SK-N-SH (cell line): ENCODE measurements at regions not wholly inside any gene's neighbourhood (a gene's known extent, or its start where the extent isn't known, plus 50 kb on each side); places are given as distances from the start of the nearest gene placed in this dataset.

ENCODE experiments used
- CTCF ChIA-PET: fragments of 300-600, 350-600 bp; formaldehyde crosslinking; extraction: SDS; loops from one replicate; lab custom pipeline; 2021; lab: Yijun Ruan, JAX
- POLR2A ChIA-PET: fragments of 350-600 bp; sonication (Branson Sonifier 250); formaldehyde crosslinking; extraction: SDS; loops from one replicate; lab custom pipeline; 2020; ENCODE audit warnings: antibody characterized with exemption, inconsistent platforms; lab: Yijun Ruan, JAX
- DNase-seq: peaks from one replicate; pipeline ENCODE4 v3.0.0; 2012
- H2AFZ ChIP-seq: fragments of 200-600 bp; sonication (generic); 2 replicates; pipeline ENCODE4 v1.8.1; 2016; ENCODE audit warnings: antibody characterized with exemption, mild to moderate bottlenecking, low read depth
- H3F3A ChIP-seq: fragments of 200-600 bp; sonication (generic); replicated peaks from 2 replicates; pipeline ENCODE3; 2016; ENCODE audit warnings: antibody characterized with exemption, mild to moderate bottlenecking; ENCODE audit not compliant: insufficient read depth
- H3K27ac ChIP-seq, 2 experiments: fragments of 200-500 bp in 1 of 2; fragments of 200-600 bp in 1 of 2; sonication (Bioruptor generic) in 1 of 2; sonication (generic), shearing (Covaris generic) in 1 of 2; 2 replicates each; pipeline versions ENCODE4 v1.5.1 to v1.6.1; 2014 to 2016; ENCODE audit warnings: low read depth in 2 of 2, inconsistent platforms in 1 of 2, low read length in 1 of 2, mild to moderate bottlenecking in 1 of 2, mixed read lengths in 1 of 2
- H3K27me3 ChIP-seq: fragments of 200-600 bp; sonication (generic), shearing (Covaris generic); 2 replicates; pipeline ENCODE4 v1.6.1; 2016; ENCODE audit warnings: mixed run types; ENCODE audit not compliant: insufficient read depth
- H3K36me3 ChIP-seq, 2 experiments: fragments of 200-500 bp in 1 of 2; fragments of 200-600 bp in 1 of 2; sonication (Bioruptor generic) in 1 of 2; sonication (generic) in 1 of 2; replicated peaks in 1 of 2; 2 replicates each; pipeline versions ENCODE3 to v1.5.1; 2014 to 2016; ENCODE audit warnings: low read length in 1 of 2, mild to moderate bottlenecking in 1 of 2; ENCODE audit not compliant: insufficient read depth in 2 of 2, control insufficient read depth in 1 of 2
- H3K4me1 ChIP-seq, 2 experiments: fragments of 200-500 bp in 1 of 2; fragments of 200-600 bp in 1 of 2; sonication (Bioruptor generic) in 1 of 2; sonication (generic), shearing (Covaris generic) in 1 of 2; 2 replicates each; pipeline versions ENCODE4 v1.5.1 to v1.6.1; 2014 to 2016; ENCODE audit warnings: low read depth in 1 of 2, low read length in 1 of 2, mixed run types in 1 of 2; ENCODE audit not compliant: insufficient read depth in 2 of 2, control insufficient read depth in 1 of 2
- H3K4me2 ChIP-seq: fragments of 200-600 bp; sonication (generic), shearing (Covaris generic); 2 replicates; pipeline ENCODE4 v1.6.1; 2017; ENCODE audit warnings: mixed run types
- H3K4me3 ChIP-seq, 2 experiments: fragments of 200-500 bp in 1 of 2; fragments of 200-600 bp in 1 of 2; sonication (Bioruptor generic) in 1 of 2; sonication (generic), shearing (Covaris generic) in 1 of 2; 2 replicates each; pipeline versions ENCODE4 v1.5.1 to v1.8.1; 2014 to 2016; ENCODE audit warnings: low read depth in 2 of 2, inconsistent platforms in 1 of 2, low read length in 1 of 2, mild to moderate bottlenecking in 1 of 2, mixed read lengths in 1 of 2, moderate library complexity in 1 of 2
- H3K79me2 ChIP-seq: fragments of 200-600 bp; sonication (generic); 2 replicates; pipeline ENCODE4 v1.8.1; 2017; ENCODE audit warnings: mild to moderate bottlenecking; ENCODE audit not compliant: insufficient read depth
- H3K9ac ChIP-seq: fragments of 200-600 bp; sonication (generic); 2 replicates; pipeline ENCODE4 v1.6.1; 2017; ENCODE audit warnings: mixed run types
- H3K9me2 ChIP-seq: fragments of 200-600 bp; sonication (generic); 2 replicates; pipeline ENCODE4 v1.6.1; 2017; ENCODE audit warnings: mixed run types
- H3K9me3 ChIP-seq: fragments of 200-600 bp; sonication (generic); 2 replicates; pipeline ENCODE4 v1.6.1; 2017; ENCODE audit warnings: mixed run types, mild to moderate bottlenecking, moderate library complexity
- H4K20me1 ChIP-seq: fragments of 200-600 bp; sonication (generic); 2 replicates; pipeline ENCODE4 v1.6.1; 2017; ENCODE audit warnings: mild to moderate bottlenecking, mixed run types; ENCODE audit not compliant: insufficient read depth
- CHD2 ChIP-seq: fragments of 150-350 bp; IDR thresholded peaks from 2 replicates; pipeline ENCODE4 v1.6.1; 2018; ENCODE audit warnings: low read length; ENCODE audit not compliant: partially characterized antibody
- CTCF ChIP-seq: fragments of 200-600 bp; sonication (generic); IDR thresholded peaks from 2 replicates; pipeline ENCODE4 v1.6.1; 2017; ENCODE audit warnings: antibody characterized with exemption, mild to moderate bottlenecking, moderate library complexity
- FOSL2 ChIP-seq: IDR thresholded peaks from 2 replicates; pipeline ENCODE4 v1.4.0; 2012; ENCODE audit warnings: low read depth, mild to moderate bottlenecking, moderate library complexity, borderline replicate concordance
- FOXM1 ChIP-seq: IDR thresholded peaks from 2 replicates; pipeline ENCODE4 v1.4.0; 2012; ENCODE audit warnings: low read depth, mild to moderate bottlenecking
- GABPA ChIP-seq: IDR thresholded peaks from 2 replicates; pipeline ENCODE4 v1.4.0; 2012; ENCODE audit warnings: low read depth, mild to moderate bottlenecking
- GATA2 ChIP-seq: sonication (generic); formaldehyde crosslinking; IDR thresholded peaks from 2 replicates; pipeline ENCODE4 v1.5.0; 2020; ENCODE audit warnings: mild to moderate bottlenecking, missing genetic modification reagents
- POLR2AphosphoS5 ChIP-seq: IDR thresholded peaks from 2 replicates; pipeline ENCODE4 v1.6.1; 2012; ENCODE audit warnings: low read depth, low read length
- RFX5 ChIP-seq: IDR thresholded peaks from 2 replicates; pipeline ENCODE4 v1.6.1; 2012; ENCODE audit warnings: mild to moderate bottlenecking, improper control_type of control experiment, low read length
- SMC3 ChIP-seq: IDR thresholded peaks from 2 replicates; pipeline ENCODE4 v1.6.1; 2012; ENCODE audit warnings: low read depth, low read length, improper control_type of control experiment
- TAF1 ChIP-seq: IDR thresholded peaks from 2 replicates; pipeline ENCODE4 v1.6.1; 2012; ENCODE audit warnings: low read depth, mild to moderate bottlenecking, low read length, moderate library complexity, borderline replicate concordance
- TEAD4 ChIP-seq: IDR thresholded peaks from 2 replicates; pipeline ENCODE4 v1.4.0; 2012; ENCODE audit warnings: mild to moderate bottlenecking, borderline replicate concordance; ENCODE audit not compliant: insufficient read depth
- WGBS: methylation state at CpG from one replicate; pipeline ENCODE4 v1.1.6; 2017; ENCODE audit warnings: low lambda C conversion rate; 5-methylcytosine and 5-hydroxymethylcytosine counted together
- TF ChIP-seq, protein P1 (sequence below): IDR thresholded peaks from 2 replicates; pipeline ENCODE4; 2012
- TF ChIP-seq, protein P2 (sequence below): fragments of 150-350 bp; IDR thresholded peaks from 2 replicates; pipeline ENCODE4 v1.6.1; 2017; ENCODE audit warnings: antibody characterized with exemption, low read length, low read depth, borderline replicate concordance
- TF ChIP-seq, protein P3 (sequence below): IDR thresholded peaks from 2 replicates; pipeline ENCODE4 v1.4.0; 2012; ENCODE audit warnings: low read depth, borderline replicate concordance

DNA sequence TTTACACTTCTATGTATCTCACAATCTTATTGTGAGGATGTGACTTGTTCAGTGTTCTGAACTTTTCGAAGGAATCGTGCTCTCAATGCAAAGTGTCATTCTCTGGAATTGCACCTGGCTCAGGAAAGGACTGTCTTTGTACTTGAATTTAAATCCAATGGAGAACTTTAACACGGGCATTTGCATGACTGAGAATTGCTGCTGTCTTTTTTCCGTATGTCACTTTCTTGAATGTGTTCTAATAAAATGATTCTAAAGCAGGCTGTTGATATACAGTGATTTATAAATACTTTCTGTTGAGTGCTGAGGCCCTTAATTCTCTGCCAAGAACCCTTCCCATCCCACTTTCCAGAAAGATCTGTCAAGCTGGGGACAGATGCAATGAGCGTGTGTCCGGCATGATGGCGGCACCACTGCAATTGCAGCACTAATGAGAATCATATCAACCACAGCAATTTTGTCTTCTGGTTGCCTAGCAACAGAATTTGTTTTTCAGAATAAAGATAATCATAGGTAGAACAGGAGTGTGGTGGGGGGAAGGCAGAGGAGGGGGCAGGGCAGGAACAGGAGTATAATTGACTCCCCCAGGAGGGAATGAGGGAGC is 210.6 kb upstream of the UMPS start:
- DNase-seq: no peak
- WGBS: 95% methylated on average over 7 of the region's 7 CpGs
- Histone ChIP-seq H3K9me3 (no peaks in the 10 kb centered on the region), H3K27ac (no peak overlapping the region), H3K9ac (no peak overlapping the region), H3K9me2 (no peaks in the 10 kb centered on the region), H3K4me1 (no peaks in the 10 kb centered on the region), H3K27me3 (no peaks in the 10 kb centered on the region), H3K4me3 (no peak overlapping the region), H2AFZ (no peak overlapping the region), H3K79me2 (no peaks in the 10 kb centered on the region), H3F3A (peaks cover 4% of the 10 kb centered on the region), H3K4me2 (no peak overlapping the region), H4K20me1 (no peaks in the 10 kb centered on the region), H3K36me3 (peaks cover 0 to 2% of the 10 kb centered on the region in 2 experiments)
- TF ChIP-seq CHD2 (no peak), TEAD4 (no peak), RFX5 (no peak), TAF1 (no peak), CTCF (no peak), GATA2 (no peak), POLR2AphosphoS5 (no peak), GABPA (no peak), FOSL2 (no peak), SMC3 (no peak), FOXM1 (no peak)
- TF ChIP-seq, protein P1, sequence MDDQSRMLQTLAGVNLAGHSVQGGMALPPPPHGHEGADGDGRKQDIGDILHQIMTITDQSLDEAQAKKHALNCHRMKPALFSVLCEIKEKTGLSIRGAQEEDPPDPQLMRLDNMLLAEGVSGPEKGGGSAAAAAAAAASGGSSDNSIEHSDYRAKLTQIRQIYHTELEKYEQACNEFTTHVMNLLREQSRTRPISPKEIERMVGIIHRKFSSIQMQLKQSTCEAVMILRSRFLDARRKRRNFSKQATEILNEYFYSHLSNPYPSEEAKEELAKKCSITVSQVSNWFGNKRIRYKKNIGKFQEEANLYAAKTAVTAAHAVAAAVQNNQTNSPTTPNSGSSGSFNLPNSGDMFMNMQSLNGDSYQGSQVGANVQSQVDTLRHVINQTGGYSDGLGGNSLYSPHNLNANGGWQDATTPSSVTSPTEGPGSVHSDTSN: no peak
- TF ChIP-seq, protein P2, sequence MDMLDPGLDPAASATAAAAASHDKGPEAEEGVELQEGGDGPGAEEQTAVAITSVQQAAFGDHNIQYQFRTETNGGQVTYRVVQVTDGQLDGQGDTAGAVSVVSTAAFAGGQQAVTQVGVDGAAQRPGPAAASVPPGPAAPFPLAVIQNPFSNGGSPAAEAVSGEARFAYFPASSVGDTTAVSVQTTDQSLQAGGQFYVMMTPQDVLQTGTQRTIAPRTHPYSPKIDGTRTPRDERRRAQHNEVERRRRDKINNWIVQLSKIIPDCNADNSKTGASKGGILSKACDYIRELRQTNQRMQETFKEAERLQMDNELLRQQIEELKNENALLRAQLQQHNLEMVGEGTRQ: no peak
- TF ChIP-seq, protein P3, sequence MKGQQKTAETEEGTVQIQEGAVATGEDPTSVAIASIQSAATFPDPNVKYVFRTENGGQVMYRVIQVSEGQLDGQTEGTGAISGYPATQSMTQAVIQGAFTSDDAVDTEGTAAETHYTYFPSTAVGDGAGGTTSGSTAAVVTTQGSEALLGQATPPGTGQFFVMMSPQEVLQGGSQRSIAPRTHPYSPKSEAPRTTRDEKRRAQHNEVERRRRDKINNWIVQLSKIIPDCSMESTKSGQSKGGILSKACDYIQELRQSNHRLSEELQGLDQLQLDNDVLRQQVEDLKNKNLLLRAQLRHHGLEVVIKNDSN: no peak
- ChIA-PET POLR2A (no interaction called here), CTCF (no interaction called here)
